H7 (cell line): ENCODE measurements at regions not wholly inside any gene's neighbourhood (a gene's known extent, or its start where the extent isn't known, plus 50 kb on each side); places are given as distances from the start of the nearest gene placed in this dataset.

Experiments used
- DNase-seq: peaks from one replicate; pipeline ENCODE4 v3.0.0; 2012
- H3K27me3 ChIP-seq: 2 replicates; pipeline ENCODE4 v1.6.0; 2011; ENCODE audit warnings: mild to moderate bottlenecking, low read length; ENCODE audit not compliant: control insufficient read depth, insufficient read depth
- H3K36me3 ChIP-seq: replicated peaks from 2 replicates; pipeline ENCODE4 v1.5.1; 2011; ENCODE audit warnings: low read length; ENCODE audit not compliant: control insufficient read depth, insufficient read depth
- H3K4me3 ChIP-seq: 2 replicates; pipeline ENCODE4 v1.5.1; 2011; ENCODE audit warnings: low read depth, mild to moderate bottlenecking, control low read depth, low read length, moderate library complexity; ENCODE audit not compliant: insufficient read depth

DNA sequence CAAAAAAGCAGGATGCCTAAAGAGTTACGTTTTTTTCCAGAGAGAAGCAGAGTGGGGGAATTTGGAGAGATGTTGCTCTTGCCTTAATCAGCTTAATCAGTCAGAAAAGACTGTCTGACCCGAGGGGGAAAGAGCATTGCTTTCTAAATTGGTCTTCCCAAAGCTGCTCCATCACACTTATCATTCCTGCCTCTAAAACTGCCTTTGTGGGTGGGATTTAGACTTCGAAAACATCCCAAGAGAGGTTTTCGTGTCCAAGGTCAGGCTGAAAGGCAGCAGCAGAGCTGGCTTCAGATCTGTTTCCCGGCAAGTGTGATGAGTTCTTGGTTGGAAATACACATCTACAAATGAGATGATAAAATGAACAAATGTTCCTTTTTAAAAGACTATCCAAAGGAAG is 155.2 kb downstream of the SH2D1A start:
- no peaks in the 10 kb centered on the region for H3K27me3 ChIP-seq
- no peak overlapping the region for H3K4me3 ChIP-seq
- DNase-seq = no peak

DNA sequence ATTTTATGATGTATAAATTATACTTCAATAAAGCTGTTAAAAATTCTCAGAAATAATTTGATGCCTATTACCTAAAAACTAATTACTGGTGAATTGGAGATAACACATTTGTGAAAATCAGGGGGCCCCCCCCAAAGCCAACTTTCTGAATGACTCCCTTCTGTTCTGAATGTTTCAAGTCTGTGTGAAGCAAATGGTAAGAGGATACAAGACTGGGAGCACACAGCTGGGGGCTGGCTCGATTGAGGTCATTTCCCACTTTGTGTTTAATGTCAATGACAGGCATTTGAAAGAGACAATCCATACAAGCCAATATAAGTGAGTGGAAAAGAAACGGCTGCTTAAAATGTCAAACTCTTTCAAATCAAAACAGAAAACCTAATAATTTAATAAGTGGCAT is 155.8 kb downstream of the SH2D1A start:
- H3K4me3 ChIP-seq = no peak overlapping the region
- H3K27me3 ChIP-seq = no peaks in the 10 kb centered on the region
- no peak for DNase-seq
- no peaks in the 10 kb centered on the region for H3K36me3 ChIP-seq

More for the DNA sequence above, 155.2 kb downstream of the SH2D1A start:
- H3K36me3 ChIP-seq = no peaks in the 10 kb centered on the region

DNA sequence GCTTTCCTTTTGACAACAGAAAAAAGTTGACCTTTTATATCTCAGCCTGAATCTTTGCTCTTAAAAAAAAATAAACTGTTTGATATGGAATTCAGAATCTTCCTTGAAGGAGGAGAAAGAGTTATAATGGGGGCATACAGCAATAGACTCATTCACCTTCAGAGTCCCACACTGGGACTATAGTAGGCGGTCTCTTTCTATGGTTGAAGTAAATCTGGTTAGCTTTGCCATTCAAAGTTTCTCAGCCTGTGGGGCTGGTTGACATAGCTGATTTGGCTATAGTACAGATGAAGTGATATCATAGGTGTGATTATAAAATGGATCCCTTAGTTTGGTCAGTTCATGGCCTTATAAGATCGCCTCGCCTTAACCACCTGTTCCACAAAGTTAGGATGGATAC is 156.2 kb downstream of the SH2D1A start:
- Histone ChIP-seq H3K36me3 (no peaks in the 10 kb centered on the region), H3K27me3 (no peaks in the 10 kb centered on the region), H3K4me3 (no peak overlapping the region)
- DNase-seq = no peak

DNA sequence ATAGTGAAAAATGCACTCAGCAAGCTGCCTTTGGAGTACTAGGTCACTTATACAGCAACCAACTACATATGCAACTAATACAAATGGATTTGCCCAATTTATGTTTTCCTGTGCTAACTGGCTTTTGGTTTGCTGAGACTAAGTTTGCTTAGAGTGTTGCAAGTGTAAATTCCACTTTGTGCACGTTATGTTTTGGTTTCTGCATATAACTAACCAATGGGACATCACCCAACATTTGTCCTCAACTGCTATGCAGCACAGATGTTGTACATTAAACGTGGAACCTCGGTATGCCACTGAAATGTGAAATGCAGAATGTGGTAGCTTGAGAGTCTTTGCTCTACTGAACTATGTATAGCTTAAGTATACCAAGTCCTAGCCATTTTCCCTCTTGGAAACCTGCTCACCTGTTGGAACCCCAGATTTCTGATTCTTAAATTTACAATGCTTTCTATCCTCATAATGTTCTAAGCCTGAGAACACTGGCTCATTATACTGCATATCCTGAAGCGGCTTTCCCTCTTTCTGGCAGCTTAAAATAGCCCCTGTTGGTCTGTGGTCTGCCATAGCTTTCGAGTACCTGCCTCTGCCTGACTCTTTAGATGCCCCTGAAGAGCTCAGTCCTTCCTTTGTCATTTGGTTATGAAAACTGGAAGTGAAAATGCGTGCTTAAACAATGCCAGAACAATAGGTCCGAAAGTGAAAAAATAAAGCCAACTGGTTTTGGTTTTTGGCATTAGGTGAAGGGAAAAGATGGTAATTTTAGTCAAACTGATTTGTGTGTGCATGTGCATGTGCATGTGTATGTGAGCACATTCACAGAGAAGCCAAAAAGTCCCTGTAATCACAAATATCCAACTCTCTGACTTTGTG is 158.0 kb downstream of the SH2D1A start:
- Histone ChIP-seq H3K4me3 (no peak overlapping the region), H3K27me3 (no peaks in the 10 kb centered on the region), H3K36me3 (no peaks in the 10 kb centered on the region)
- no peak for DNase-seq

DNA sequence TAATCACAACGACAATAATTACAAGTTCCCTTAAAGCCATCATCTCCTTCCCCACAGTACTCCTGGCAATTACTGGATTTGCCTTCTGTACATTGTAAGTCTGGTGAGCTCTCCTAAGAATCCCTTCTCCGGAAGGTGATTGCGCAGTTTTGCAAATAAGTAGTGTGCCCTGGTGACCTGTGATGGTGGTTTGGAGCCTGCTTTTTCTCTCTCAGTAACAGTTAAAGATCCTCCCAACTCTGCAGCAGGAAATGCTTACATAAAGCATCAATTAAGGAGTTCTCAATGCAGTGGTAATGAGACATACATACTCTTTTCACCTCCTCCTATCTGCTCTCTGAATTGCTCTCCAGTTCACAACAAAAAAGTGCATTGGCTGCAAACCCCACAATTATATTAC is 159.7 kb downstream of the SH2D1A start:
- no peaks in the 10 kb centered on the region for H3K36me3 ChIP-seq
- H3K27me3 ChIP-seq = no peaks in the 10 kb centered on the region
- H3K4me3 ChIP-seq = no peak overlapping the region
- no peak for DNase-seq

DNA sequence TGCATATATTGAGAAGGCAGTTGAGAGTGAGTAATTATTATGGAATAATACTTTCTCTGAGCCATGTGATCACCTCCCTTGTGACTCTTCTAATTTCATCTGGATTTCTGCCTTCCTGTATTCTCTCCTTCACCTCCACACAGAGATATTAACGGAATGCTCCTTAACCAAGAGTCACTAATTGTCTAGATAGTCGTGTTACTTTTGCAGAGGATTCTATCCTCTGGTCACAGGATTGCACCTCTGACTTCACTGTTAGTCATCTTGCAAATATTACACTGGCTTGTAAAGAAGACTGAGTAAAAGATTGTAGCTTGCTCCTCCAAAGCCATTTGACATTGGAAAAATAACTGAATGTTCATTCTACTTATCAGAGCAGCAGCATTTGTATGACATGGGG is 160.9 kb downstream of the SH2D1A start:
- Histone ChIP-seq H3K4me3 (no peak overlapping the region), H3K36me3 (no peaks in the 10 kb centered on the region), H3K27me3 (no peaks in the 10 kb centered on the region)
- no peak for DNase-seq

DNA sequence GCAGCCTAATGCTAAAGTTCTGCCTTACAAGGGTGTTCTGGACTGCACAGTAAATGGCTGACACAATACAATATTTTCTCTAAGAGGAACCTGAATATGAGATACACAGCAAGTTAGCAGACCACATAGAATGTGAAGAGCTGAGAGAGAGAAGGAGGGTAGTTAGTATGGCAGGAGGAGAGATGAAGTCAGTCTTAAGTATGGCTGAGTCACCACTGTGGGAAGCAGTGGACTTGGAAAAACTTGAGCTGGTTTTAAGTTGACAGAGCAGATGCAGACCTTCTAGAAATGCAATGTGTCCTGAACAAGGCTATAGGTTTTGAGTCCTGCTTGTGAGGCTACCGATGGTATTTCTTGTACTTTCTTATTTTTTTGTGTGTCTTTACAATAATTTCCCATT is 172.5 kb downstream of the SH2D1A start:
- H3K4me3 ChIP-seq = no peak overlapping the region
- DNase-seq = no peak
- H3K36me3 ChIP-seq = no peaks in the 10 kb centered on the region
- H3K27me3 ChIP-seq = no peaks in the 10 kb centered on the region

DNA sequence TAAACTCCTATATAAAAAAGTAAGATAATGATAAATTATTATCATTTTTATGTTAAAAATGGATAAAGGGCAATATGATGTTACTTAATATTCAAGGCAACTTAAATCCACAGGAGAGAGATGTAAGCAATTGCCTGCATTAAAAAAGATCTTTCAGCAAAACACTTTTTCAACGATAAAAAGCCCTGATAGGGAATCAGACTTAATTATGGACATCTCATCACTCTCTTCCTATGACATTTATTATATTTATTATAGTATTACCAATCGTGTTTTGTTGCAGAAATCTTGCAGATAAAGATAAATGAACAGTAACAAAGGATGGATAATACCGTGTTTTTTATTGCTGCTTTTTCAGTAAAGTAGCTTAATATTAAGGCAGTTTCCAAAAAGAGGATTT is 178.5 kb downstream of the SH2D1A start:
- Histone ChIP-seq H3K4me3 (no peak overlapping the region), H3K36me3 (no peaks in the 10 kb centered on the region), H3K27me3 (no peaks in the 10 kb centered on the region)
- no peak for DNase-seq

DNA sequence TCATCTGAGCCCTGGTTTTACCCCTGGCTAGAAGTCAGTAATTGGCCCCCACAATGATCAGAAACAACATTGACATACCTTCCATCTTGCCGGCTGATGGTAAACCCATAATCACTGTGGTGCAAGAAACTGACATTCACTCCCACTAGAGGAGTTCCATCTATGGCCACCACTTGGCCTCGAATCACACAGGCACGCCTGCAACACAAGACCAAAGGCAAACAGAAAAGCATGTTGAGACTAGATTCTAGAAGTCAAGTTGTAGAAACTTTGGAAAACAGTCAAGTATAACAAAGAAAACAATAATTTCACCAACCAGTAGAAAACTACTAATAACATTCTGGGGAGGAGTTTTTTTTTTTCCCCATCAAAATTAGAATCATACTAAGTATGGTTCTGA is 183.4 kb downstream of the SH2D1A start:
- no peaks in the 10 kb centered on the region for H3K36me3 ChIP-seq
- H3K4me3 ChIP-seq = no peak overlapping the region
- no peak for DNase-seq
- H3K27me3 ChIP-seq = no peaks in the 10 kb centered on the region

DNA sequence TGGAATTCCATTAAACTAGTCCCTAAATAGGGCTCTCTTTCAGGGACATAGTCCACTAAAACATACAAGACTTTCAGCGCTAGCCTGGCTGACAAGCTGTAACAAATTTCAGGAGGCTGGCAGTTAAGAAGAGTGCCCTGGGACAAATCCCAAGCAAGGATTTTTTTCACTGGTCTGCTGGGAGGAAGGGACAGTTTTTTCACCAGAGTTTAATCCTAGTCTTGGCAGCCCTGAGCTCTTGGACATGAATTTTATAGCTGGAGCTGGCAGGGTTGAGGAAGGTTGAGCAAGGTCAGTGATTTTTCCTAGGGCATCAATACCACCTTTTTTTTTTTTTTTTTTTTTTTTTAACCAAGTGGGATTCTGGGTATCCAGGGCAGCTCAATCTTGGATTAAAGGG is 184.4 kb downstream of the SH2D1A start:
- Histone ChIP-seq H3K36me3 (no peaks in the 10 kb centered on the region), H3K4me3 (no peak overlapping the region), H3K27me3 (no peaks in the 10 kb centered on the region)
- no peak for DNase-seq

DNA sequence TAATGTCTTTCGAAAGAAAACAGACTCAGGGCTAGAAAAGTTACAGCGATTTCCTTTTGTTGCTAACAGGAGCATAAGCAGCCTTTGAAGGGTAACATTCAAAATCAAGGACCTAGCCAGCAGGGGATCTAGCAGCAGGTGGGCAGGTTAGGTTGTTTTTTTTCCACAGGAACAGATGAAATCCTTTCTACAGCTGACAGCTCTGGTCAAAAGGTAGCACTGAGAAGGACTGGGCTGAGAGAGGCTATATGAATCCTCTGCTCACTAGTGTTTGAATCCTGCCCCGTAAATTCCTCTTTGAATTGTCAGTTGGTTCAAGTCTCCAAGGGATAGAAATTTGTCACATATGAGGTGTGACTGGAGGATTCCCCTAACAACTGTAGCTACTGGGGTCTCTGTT is 188.2 kb downstream of the SH2D1A start:
- no peak overlapping the region for H3K4me3 ChIP-seq
- no peaks in the 10 kb centered on the region for H3K36me3 ChIP-seq
- peak; percentile 17 for DNase-seq
- H3K27me3 ChIP-seq = no peaks in the 10 kb centered on the region

DNA sequence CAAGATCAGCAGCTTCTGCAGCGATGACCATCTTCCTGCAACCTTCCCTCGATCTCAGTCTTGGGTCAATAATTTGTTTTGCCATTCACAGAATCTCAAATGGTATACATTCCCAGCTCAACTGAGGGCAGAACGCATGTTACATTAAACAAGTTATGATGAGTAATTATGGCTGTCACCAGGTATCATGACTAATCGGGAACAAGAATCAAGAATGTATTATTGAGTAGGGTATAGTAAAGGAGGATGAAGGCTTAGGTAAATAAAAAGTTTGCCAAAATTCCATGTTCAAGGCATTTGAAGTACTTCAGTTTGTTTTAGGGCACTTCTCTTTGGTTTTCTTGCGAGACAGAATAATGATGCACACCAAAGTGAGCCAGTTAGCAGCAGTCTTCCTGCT is 194.1 kb downstream of the SH2D1A start:
- Histone ChIP-seq H3K27me3 (no peaks in the 10 kb centered on the region), H3K36me3 (no peaks in the 10 kb centered on the region), H3K4me3 (no peak overlapping the region)
- DNase-seq = no peak

DNA sequence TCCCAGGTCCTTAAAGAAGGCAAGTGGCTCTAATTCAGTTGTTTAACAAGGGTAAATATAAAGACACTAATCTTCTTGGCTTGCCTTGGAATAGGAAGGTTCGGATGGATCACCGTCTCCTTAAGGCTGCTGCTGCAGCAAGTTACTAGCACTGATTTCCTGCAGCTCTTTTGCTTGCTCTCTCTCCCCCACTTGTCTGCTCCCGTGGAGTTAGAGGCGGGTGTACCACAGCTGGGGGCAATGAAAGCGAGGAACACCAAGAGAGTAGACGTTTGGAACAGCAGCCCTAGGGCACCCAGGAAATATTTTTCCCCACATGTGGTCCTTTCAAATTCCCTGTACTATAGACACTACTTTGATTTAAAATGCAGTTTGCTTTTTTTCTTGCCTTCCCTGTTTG is 202.2 kb downstream of the SH2D1A start:
- no peaks in the 10 kb centered on the region for H3K27me3 ChIP-seq
- peak; percentile 1 for DNase-seq
- no peak overlapping the region for H3K4me3 ChIP-seq
- H3K36me3 ChIP-seq = no peaks in the 10 kb centered on the region

DNA sequence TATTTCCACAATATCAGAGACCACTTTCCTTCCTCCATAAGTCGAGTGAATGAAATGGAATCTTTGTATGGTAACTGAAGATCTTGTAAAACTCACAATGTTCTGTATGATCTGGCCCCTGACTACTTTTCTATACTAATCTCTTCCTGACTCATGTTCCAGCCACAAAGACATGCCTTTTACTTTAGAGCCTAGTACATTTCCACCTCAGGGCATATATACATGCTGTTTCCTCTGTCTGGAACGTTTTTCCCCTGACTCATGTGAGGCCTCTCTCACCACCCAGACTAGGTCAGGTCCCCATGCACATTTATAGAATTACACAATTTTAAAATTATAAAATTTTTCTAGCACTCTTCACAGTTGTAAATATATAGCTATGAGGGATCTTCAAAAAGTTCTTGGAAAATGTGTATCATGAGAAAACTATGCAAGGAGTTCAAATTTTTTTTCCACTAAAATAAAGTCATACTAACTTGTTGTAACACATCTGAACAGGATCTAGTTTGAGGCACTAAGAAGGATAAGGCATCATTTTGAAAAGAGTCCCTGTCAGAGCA is 208.8 kb downstream of the SH2D1A start:
- Histone ChIP-seq H3K27me3 (no peaks in the 10 kb centered on the region), H3K36me3 (no peaks in the 10 kb centered on the region), H3K4me3 (no peak overlapping the region)
- no peak for DNase-seq

DNA sequence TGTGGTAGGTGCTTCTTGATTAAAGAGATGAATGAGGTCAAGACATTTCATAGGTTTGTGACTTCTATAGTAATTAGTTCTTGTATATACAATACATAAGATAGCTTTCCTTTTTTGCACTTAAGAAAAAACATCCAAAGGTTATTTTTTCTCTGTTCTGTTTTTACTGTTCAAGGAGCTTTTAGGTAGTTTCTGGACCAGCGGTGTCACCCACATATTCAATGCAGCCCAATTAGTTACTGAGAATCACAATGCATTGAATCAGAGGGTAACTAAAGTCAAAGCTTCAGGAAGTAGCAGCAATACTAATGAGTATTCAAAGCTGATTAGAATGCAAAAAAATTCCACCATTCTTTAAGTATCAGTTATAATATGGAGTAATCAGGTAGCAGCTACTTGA is 211.6 kb downstream of the SH2D1A start:
- Histone ChIP-seq H3K27me3 (no peaks in the 10 kb centered on the region), H3K4me3 (no peak overlapping the region), H3K36me3 (no peaks in the 10 kb centered on the region)
- DNase-seq = no peak
